ENCODE measurements at regions not wholly inside any gene's neighbourhood (a gene's known extent, or its start where the extent isn't known, plus 50 kb on each side); places are given as distances from the start of the nearest gene placed in this dataset.

DNA sequence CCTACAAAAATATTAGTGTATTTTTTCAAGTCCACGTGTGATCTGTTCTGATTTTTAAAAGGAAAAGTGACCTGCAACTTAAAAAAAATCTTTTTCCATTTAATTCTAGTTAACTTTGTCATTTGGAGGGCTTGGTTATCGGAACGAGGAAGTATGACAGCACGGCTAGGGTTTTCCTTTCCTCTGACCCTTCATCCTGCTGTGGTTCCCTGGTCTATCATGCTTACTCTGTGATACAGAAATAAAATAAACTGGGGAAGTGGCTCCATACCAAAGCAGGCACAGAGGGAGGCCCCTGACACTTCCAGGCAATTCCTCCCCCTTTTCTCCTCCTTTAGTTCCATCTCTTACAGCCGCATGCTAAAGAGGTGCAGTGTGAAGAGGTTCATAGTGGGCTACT lies 491.3 kb downstream of the EDEM1 start:
- intact Hi-C loops (cut with DNase I), result no loop called here
- Histone ChIP-seq H3K4me3 (no peak overlapping the region), H3K27me3 (no peaks in the 10 kb centered on the region), H3K27ac (no peak overlapping the region), H3K36me3 (no peaks in the 10 kb centered on the region), H3K4me1 (no peaks in the 10 kb centered on the region), H3K9me3 (peaks cover 0 to 4% of the 10 kb centered on the region in 2 donors)
- ATAC-seq (no peak), DNase-seq (no peak)
- TF ChIP-seq, protein P1, sequence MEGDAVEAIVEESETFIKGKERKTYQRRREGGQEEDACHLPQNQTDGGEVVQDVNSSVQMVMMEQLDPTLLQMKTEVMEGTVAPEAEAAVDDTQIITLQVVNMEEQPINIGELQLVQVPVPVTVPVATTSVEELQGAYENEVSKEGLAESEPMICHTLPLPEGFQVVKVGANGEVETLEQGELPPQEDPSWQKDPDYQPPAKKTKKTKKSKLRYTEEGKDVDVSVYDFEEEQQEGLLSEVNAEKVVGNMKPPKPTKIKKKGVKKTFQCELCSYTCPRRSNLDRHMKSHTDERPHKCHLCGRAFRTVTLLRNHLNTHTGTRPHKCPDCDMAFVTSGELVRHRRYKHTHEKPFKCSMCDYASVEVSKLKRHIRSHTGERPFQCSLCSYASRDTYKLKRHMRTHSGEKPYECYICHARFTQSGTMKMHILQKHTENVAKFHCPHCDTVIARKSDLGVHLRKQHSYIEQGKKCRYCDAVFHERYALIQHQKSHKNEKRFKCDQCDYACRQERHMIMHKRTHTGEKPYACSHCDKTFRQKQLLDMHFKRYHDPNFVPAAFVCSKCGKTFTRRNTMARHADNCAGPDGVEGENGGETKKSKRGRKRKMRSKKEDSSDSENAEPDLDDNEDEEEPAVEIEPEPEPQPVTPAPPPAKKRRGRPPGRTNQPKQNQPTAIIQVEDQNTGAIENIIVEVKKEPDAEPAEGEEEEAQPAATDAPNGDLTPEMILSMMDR (IDR thresholded peaks at IDR 0.05), result no peak

DNA sequence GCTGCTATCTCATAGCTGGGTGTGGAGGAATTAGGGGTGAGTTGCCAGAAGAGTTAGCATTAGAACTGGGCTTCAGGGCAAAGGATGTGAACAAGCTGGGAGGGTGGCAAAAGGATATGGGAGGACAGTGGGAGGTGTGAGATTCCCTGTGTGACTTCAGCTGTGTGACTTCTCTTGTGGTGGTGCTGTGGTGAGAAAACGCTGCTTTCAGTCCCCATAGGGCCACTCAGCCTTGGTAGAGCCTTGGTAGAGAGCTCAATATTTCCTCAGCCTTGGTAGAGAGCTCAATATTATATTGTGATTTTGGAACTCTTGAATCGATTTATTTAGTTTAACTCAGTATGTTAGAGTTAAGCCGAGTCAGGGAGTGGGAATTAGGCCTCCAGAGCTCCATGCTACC lies 499.7 kb downstream of the EDEM1 start:
- no peak for ATAC-seq
- H3K4me1 ChIP-seq, result no peaks in the 10 kb centered on the region
- TF ChIP-seq, protein P1 (IDR thresholded peaks at IDR 0.05), result no peak
- intact Hi-C loops (cut with DNase I), result no loop called here
- no peaks in the 10 kb centered on the region for H3K36me3 ChIP-seq
- no peak overlapping the region for H3K4me3 ChIP-seq
- H3K27ac ChIP-seq, result no peak overlapping the region
- DNase-seq, result no peak
- peaks cover 0 to 23% of the 10 kb centered on the region in 2 donors for H3K9me3 ChIP-seq
- H3K27me3 ChIP-seq, result no peaks in the 10 kb centered on the region

DNA sequence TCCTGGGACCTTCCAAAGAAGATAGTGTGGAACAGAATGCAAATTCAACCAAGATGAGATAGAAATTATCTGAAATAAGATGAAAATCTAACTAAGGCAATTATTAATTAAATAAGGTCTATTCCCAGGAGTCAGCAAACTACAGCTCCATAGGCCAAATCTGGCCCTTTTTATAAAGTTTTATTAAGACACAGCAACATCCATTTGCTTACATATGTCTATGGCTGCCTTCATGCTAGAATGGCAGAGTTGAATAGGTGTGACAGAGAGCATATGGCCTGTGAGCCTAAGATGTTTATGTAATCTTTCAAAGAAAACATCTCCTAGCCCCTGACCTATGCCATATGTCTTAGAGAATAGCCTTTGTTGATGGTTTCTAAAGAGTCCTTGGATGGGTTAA lies 503.0 kb downstream of the EDEM1 start:
- Histone ChIP-seq H3K27me3 (no peaks in the 10 kb centered on the region), H3K4me1 (no peaks in the 10 kb centered on the region), H3K9me3 (peaks cover 0 to 24% of the 10 kb centered on the region in 2 donors), H3K36me3 (no peaks in the 10 kb centered on the region), H3K27ac (no peak overlapping the region), H3K4me3 (no peak overlapping the region)
- intact Hi-C loops (cut with DNase I), result no loop called here
- DNase-seq (no peak), ATAC-seq (no peak)
- TF ChIP-seq, protein P1 (IDR thresholded peaks at IDR 0.05), result no peak

DNA sequence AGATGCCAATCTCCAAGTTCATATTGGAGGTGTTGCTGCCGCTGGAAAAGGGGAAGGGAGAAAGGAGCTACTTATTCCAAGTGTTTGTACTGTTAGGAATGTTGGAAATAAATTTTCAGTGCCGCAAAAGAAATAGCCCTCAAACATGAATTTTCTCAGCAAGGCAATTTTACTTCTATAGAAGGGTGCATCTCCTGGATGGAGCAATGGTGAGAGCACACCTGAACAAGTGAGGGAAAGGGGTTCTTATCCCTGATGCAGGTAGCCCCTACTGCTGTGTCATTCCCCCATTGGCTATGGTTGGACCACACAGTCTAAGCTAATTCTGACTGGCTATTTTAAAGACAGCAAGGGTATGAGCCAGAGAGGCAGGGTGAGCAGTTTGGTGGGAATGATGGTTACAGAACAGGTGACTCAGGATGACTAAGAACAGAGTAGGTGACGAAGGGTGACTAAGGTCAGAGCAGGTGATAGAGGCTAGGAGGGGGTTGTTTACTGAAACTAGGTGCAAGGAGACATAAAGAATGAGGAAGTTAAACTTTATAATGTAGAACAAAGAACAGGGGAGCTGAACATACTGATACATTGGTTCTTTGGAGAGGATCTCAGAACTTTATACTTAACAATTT lies 503.5 kb downstream of the EDEM1 start:
- peaks cover 0 to 24% of the 10 kb centered on the region in 2 donors for H3K9me3 ChIP-seq
- no peaks in the 10 kb centered on the region for H3K36me3 ChIP-seq
- no peak overlapping the region for H3K4me3 ChIP-seq
- intact Hi-C loops (cut with DNase I), result no loop called here
- no peaks in the 10 kb centered on the region for H3K27me3 ChIP-seq
- TF ChIP-seq, protein P1 (IDR thresholded peaks at IDR 0.05), result no peak
- DNase-seq, result no peak
- H3K27ac ChIP-seq, result no peak overlapping the region
- no peaks in the 10 kb centered on the region for H3K4me1 ChIP-seq
- no peak for ATAC-seq

DNA sequence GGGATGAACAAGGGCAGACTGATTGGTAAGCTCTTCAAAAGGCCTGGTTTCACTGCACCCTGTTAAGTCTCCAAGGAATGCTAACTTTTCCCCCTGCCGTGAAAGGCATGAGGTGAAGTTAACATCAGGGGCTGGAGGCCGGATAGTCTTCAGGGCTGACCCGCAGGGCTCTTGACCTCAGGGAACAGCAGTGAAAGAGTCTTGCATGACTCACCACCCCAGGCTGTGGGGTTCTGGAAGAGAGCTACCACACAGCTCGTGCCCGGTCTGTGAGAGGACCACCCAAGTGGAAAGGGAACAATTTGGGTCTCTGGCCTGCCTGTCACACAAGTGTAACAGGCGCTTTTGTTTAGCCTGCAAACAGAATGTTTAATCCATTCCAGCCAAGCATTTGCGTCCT lies 504.9 kb downstream of the EDEM1 start:
- no peak for DNase-seq
- TF ChIP-seq, protein P1 (IDR thresholded peaks at IDR 0.05), result no peak
- intact Hi-C loops (cut with DNase I), result no loop called here
- no peak for ATAC-seq
- Histone ChIP-seq H3K27me3 (no peaks in the 10 kb centered on the region), H3K36me3 (no peaks in the 10 kb centered on the region), H3K27ac (no peak overlapping the region), H3K4me3 (no peak overlapping the region), H3K9me3 (peaks cover 0 to 24% of the 10 kb centered on the region in 2 donors), H3K4me1 (no peaks in the 10 kb centered on the region)
